GM12891 (cell line): ENCODE measurements at regions not wholly inside any gene's neighbourhood (a gene's known extent, or its start where the extent isn't known, plus 50 kb on each side); places are given as distances from the start of the nearest gene placed in this dataset.

ENCODE experiments used
- POLR2A ChIP-seq: IDR thresholded peaks from 2 replicates; pipeline ENCODE4 v1.6.1; 2011; ENCODE audit warnings: low read depth, low read length, control low read depth
- POLR2AphosphoS5 ChIP-seq: IDR thresholded peaks from 2 replicates; pipeline ENCODE4 v1.6.1; 2011; ENCODE audit warnings: low read depth, low read length, control low read depth
- SPI1 ChIP-seq: IDR thresholded peaks from 2 replicates; pipeline ENCODE4 v1.6.1; 2011; ENCODE audit warnings: low read depth, low read length, control low read depth
- TAF1 ChIP-seq: IDR thresholded peaks from 2 replicates; pipeline ENCODE4 v1.6.1; 2011; ENCODE audit warnings: low read depth, low read length, control low read depth

GRCh38 chr2:138321458-138321857 is 180.1 kb upstream of the SPOPL start:
- TF ChIP-seq POLR2AphosphoS5 (no peak), POLR2A (no peak), TAF1 (no peak), SPI1 (no peak)
